Stomach (tissue), 8 donors: ENCODE measurements at regions not wholly inside any gene's neighbourhood (a gene's known extent, or its start where the extent isn't known, plus 50 kb on each side); places are given as distances from the start of the nearest gene placed in this dataset.

Source experiments
- DNase-seq, 2 donors: peaks; one replicate each; pipeline versions ENCODE4 v3.0.0 to v3.0.0-alpha.2; 2013 to 2019
- H3K27ac ChIP-seq, 5 donors: fragments of 200-600 bp in 4 of 5; sonication (generic) in 4 of 5; one replicate each; pipeline ENCODE4 v1.5.1; 2013 to 2019; ENCODE audit warnings: mild to moderate bottlenecking in 1 of 5, moderate library complexity in 1 of 5
- H3K27me3 ChIP-seq, 3 donors: fragments of 200-600 bp; sonication (generic); one replicate each; pipeline ENCODE4 v1.5.1; 2017 to 2019; ENCODE audit warnings: mixed run types in 1 of 3
- H3K36me3 ChIP-seq, 4 donors: fragments of 200-600 bp; sonication (generic); 1 replicate in 3 of 4; 2 replicates in 1 of 4; pipeline ENCODE4 v1.5.1; 2016 to 2019
- H3K4me1 ChIP-seq, 4 donors: fragments of 200-600 bp; sonication (generic); one replicate each; pipeline ENCODE4 v1.5.1; 2016 to 2019
- H3K4me3 ChIP-seq, 4 donors: fragments of 200-600 bp; sonication (generic) in 3 of 4; one replicate each; pipeline ENCODE4 v1.5.1; 2016 to 2019; ENCODE audit warnings: mild to moderate bottlenecking in 1 of 4
- H3K9me3 ChIP-seq, 4 donors: fragments of 200-600 bp; sonication (generic); one replicate each; pipeline ENCODE4 v1.5.1; 2016 to 2019
- EP300 ChIP-seq: sonication (generic); formaldehyde crosslinking; IDR thresholded peaks from one replicate; pipeline ENCODE4 v1.6.1; 2017; ENCODE audit warnings: antibody characterized with exemption
- POLR2A ChIP-seq, 4 donors: fragments of 450-650 bp; IDR thresholded peaks; one replicate each; pipeline ENCODE4 v1.6.1; 2016; ENCODE audit warnings: antibody characterized with exemption in 4 of 4, control low read depth in 2 of 4, mild to moderate bottlenecking in 1 of 4, moderate library complexity in 1 of 4
- POLR2AphosphoS5 ChIP-seq, 3 donors: sonication (generic); formaldehyde crosslinking; IDR thresholded peaks; one replicate each; pipeline ENCODE4 v1.6.1; 2016; ENCODE audit warnings: antibody characterized with exemption in 3 of 3
- WGBS, 5 donors: extraction: QIAGEN DNeasy Blood & Tissue Kit in 3 of 5; methylation state at CpG; one replicate each; pipeline versions ENCODE4 v1.1.5 to v1.1.7; 2013 to 2018; 5-methylcytosine and 5-hydroxymethylcytosine counted together
- intact Hi-C: fragments of 100-400 bp; cut with DNase I; formaldehyde crosslinking; loops from one replicate; pipeline ENCODE4 v1.15.1; 2023; ENCODE audit warnings: low total_unique reads
- TF ChIP-seq, protein P1 (sequence below), 7 experiments: fragments of 450-650 bp in 4 of 7; fragments of 200-600 bp in 3 of 7; sonication (generic) in 3 of 7; IDR thresholded peaks; one replicate each; pipeline ENCODE4 v1.5.1; 2016 to 2019; ENCODE audit warnings: antibody characterized with exemption in 7 of 7, control low read depth in 2 of 7, mild to moderate bottlenecking in 1 of 7
- donor health status: healthy with polysubstance abuse.
- donor health status: Bipolar disorder and iron deficiency.
- donor health status: healthy.

DNA sequence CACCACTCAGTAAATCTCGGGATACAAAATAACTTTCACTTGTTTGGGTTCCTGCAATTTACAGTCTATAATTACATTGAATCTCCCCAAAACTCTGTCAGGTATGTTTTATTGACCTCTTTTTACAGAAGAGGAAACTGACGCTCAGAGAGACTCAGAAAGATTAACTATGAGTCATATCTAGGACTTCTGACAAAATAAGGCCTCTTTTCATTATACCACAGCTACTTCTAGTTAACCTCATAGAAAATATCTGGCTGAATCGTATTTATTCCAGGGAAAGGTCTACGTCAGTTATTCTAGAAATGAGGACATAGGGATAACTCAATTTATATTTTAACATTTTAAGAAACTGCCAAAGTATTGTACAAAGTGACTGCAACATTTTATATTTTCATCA lies 211.1 kb upstream of the FAM78B start:
- no peak overlapping the region for H3K27ac ChIP-seq
- no peaks in the 10 kb centered on the region for H3K27me3 ChIP-seq
- no peak for DNase-seq
- WGBS, 5 donors, result 66 to 77% (median 74%) methylated on average over 4 of the region's 4 CpGs
- intact Hi-C loops, result no loop called here
- no peaks in the 10 kb centered on the region for H3K36me3 ChIP-seq
- TF ChIP-seq POLR2AphosphoS5 (IDR thresholded peaks at IDR 0.05), result no peak
- no peak for TF ChIP-seq EP300
- TF ChIP-seq POLR2A (IDR thresholded peaks at IDR 0.05), result no peak
- TF ChIP-seq, protein P1, sequence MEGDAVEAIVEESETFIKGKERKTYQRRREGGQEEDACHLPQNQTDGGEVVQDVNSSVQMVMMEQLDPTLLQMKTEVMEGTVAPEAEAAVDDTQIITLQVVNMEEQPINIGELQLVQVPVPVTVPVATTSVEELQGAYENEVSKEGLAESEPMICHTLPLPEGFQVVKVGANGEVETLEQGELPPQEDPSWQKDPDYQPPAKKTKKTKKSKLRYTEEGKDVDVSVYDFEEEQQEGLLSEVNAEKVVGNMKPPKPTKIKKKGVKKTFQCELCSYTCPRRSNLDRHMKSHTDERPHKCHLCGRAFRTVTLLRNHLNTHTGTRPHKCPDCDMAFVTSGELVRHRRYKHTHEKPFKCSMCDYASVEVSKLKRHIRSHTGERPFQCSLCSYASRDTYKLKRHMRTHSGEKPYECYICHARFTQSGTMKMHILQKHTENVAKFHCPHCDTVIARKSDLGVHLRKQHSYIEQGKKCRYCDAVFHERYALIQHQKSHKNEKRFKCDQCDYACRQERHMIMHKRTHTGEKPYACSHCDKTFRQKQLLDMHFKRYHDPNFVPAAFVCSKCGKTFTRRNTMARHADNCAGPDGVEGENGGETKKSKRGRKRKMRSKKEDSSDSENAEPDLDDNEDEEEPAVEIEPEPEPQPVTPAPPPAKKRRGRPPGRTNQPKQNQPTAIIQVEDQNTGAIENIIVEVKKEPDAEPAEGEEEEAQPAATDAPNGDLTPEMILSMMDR (IDR thresholded peaks at IDR 0.05), result no peak
- H3K4me3 ChIP-seq, result no peak overlapping the region
- no peaks in the 10 kb centered on the region for H3K9me3 ChIP-seq
- no peaks in the 10 kb centered on the region for H3K4me1 ChIP-seq

DNA sequence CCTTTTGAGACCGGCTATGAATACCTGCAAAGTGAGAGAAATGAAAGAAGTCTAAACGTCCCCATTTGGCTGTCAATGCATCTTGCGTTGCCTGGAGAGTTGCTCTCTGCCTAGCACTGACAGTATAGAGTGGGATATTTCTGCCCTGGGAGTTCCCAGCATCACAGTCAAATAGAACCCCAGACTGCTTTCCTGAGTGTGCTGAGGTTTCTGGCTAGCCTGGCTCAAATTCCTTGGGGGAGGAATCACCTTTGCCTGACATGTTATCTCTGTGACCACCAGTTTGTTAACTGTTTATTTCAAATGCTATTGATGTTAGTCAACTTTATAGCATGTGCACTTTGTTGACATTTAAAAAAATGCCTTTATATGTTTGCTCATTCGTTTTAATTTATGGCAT lies 212.0 kb upstream of the FAM78B start:
- no peak overlapping the region for H3K27ac ChIP-seq
- peaks cover 0 to 4% (median 0%) of the 10 kb centered on the region in 3 donors for H3K27me3 ChIP-seq
- no peaks in the 10 kb centered on the region for H3K9me3 ChIP-seq
- no peak for TF ChIP-seq EP300
- TF ChIP-seq POLR2A (IDR thresholded peaks at IDR 0.05), result no peak
- WGBS, 5 donors, result 53 to 74% (median 63%) methylated on average over 4 of the region's 4 CpGs
- intact Hi-C loops, result no loop called here
- H3K4me3 ChIP-seq, result no peak overlapping the region
- H3K4me1 ChIP-seq, result no peaks in the 10 kb centered on the region
- no peaks in the 10 kb centered on the region for H3K36me3 ChIP-seq
- no peak for DNase-seq

DNA sequence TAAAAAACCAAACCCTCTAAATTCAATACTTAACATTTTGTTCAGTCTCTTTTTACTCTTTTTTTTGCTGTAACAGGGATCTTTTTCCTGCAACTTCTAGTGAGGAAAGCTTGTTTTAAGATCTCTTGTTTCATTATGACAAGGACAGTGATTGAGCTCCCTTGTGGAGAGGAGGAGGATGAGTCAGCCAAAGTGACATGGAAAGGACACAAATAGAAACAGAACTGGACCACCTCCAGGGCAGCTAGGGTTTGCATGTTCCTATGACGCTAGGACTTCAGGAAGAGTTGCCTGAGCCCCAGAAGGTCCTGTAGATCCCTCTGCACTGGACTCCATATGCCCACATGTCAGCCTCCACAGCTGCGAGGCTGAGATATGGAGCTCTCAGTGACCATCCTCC lies 212.6 kb upstream of the FAM78B start:
- no peak for DNase-seq
- 65 to 87% (median 72%) methylated on average over 2 of the region's 2 CpGs for WGBS, 5 donors
- H3K27me3 ChIP-seq, result peaks cover 0 to 4% (median 0%) of the 10 kb centered on the region in 3 donors

DNA sequence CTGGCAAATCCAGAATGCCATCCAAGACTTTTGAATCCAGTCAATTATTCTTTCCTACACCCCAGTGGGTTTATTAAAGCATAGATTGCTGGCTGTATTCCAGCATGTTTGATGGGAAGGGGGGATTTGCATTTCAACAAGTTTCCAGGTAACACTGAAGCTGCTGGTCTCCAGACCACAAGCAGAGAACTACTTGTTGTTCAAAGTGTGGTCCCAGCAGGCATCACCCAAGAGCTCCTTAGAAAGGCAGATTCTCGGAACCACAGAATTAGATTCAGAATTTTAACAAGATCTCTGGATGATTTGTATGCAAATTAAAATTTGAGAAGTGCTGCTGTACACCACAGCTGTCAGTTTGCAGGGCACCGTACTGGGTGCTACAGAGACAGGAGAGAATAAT lies 216.3 kb upstream of the FAM78B start:
- intact Hi-C loops, result no loop called here
- Histone ChIP-seq H3K27ac (no peak overlapping the region), H3K4me3 (no peak overlapping the region), H3K27me3 (peaks cover 0 to 4% (median 0%) of the 10 kb centered on the region in 3 donors), H3K9me3 (no peaks in the 10 kb centered on the region), H3K36me3 (no peaks in the 10 kb centered on the region), H3K4me1 (no peaks in the 10 kb centered on the region)
- TF ChIP-seq POLR2AphosphoS5 (IDR thresholded peaks at IDR 0.05), result no peak
- no peak for TF ChIP-seq EP300
- TF ChIP-seq POLR2A (IDR thresholded peaks at IDR 0.05), result no peak
- TF ChIP-seq, protein P1 (IDR thresholded peaks at IDR 0.05), result no peak
- WGBS, 5 donors, result 51 to 61% (median 56%) methylated on average over 2 of the region's 2 CpGs
- no peak for DNase-seq

More for the DNA sequence above, 212.6 kb upstream of the FAM78B start:
- no peaks in the 10 kb centered on the region for H3K4me1 ChIP-seq
- H3K4me3 ChIP-seq, result no peak overlapping the region
- no peaks in the 10 kb centered on the region for H3K9me3 ChIP-seq
- no peaks in the 10 kb centered on the region for H3K36me3 ChIP-seq
- TF ChIP-seq POLR2AphosphoS5 (IDR thresholded peaks at IDR 0.05) (no peak), POLR2A (IDR thresholded peaks at IDR 0.05) (no peak), EP300 (no peak)
- TF ChIP-seq, protein P1 (IDR thresholded peaks at IDR 0.05), result no peak
- intact Hi-C loops, result no loop called here
- no peak overlapping the region for H3K27ac ChIP-seq

DNA sequence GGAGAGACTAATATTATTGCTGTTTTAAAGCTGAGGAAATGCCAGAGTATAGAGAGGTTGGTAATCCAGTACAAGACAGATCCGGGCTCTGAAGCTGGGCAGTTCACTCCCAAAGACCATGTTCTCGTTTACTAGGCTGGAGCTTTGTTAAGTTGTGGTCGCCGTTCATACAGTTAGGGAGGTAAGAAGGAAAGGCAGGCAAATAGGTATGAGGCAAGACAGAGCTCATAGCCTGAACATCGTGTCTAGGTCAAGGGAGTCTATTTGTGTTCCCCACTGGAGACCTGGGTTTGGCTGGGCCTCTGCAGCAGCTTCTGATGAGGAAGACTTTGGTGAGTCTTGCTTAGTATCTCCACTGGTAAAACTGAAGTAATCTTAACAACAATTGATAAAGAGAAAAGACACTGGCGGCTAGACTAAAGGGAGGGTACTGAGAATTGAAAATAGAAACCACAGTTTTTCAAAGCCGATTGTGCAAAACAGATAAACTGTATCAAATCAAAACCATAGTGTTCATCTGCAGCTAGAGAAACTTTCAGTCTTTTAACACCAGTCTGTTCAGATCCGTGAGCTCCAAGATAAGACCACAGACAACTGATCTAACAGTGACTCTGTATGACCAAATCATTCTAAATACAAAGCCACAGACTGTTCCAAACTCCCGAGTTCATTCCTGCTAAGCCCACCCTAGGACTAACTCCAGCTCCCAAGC lies 217.0 kb upstream of the FAM78B start:
- Histone ChIP-seq H3K9me3 (no peaks in the 10 kb centered on the region), H3K36me3 (no peaks in the 10 kb centered on the region), H3K4me3 (no peak overlapping the region), H3K27ac (no peak overlapping the region), H3K4me1 (no peaks in the 10 kb centered on the region), H3K27me3 (peaks cover 0 to 4% (median 0%) of the 10 kb centered on the region in 3 donors)
- intact Hi-C loops, result no loop called here
- no peak for TF ChIP-seq EP300
- TF ChIP-seq, protein P1 (IDR thresholded peaks at IDR 0.05), result no peak
- no peak for TF ChIP-seq POLR2AphosphoS5 (IDR thresholded peaks at IDR 0.05)
- TF ChIP-seq POLR2A (IDR thresholded peaks at IDR 0.05), result no peak
- DNase-seq, result no peak
- 58 to 68% (median 63%) methylated on average over 9 of the region's 9 CpGs for WGBS, 5 donors
